HG02870 (cell line): ENCODE measurements at regions not wholly inside any gene's neighbourhood (a gene's known extent, or its start where the extent isn't known, plus 50 kb on each side); places are given as distances from the start of the nearest gene placed in this dataset.

ENCODE experiments used
- ATAC-seq: cut with Tn5 transposase; IDR thresholded peaks from one replicate; pipeline ENCODE4 v1.9.1; 2021; ENCODE audit warnings: mild to moderate bottlenecking, moderate library complexity; ENCODE audit not compliant: unreplicated experiment

- ATAC-seq, result no peak
These were observed 214.9 kb upstream of the RPS6KA3 start for GRCh38 chrX:20481632-20482031.

GRCh38 chrX:20479896-20480295 lies 213.2 kb upstream of the RPS6KA3 start:
- ATAC-seq, result no peak

- ATAC-seq, result no peak
These were observed 212.3 kb upstream of the RPS6KA3 start for GRCh38 chrX:20479048-20479447.

- no peak for ATAC-seq
These were observed 211.3 kb upstream of the RPS6KA3 start for GRCh38 chrX:20477836-20478524.

- ATAC-seq, result no peak
These were observed 210.5 kb upstream of the RPS6KA3 start for GRCh38 chrX:20477219-20477618.

GRCh38 chrX:20472620-20473258 lies 206.0 kb upstream of the RPS6KA3 start:
- no peak for ATAC-seq

- ATAC-seq, result no peak
These were observed 205.4 kb upstream of the RPS6KA3 start for GRCh38 chrX:20472148-20472547.

GRCh38 chrX:20471483-20471882 lies 204.8 kb upstream of the RPS6KA3 start:
- no peak for ATAC-seq

- ATAC-seq, result no peak
These were observed 196.8 kb upstream of the RPS6KA3 start for GRCh38 chrX:20463296-20464075.

GRCh38 chrX:20461576-20461975 lies 194.9 kb upstream of the RPS6KA3 start:
- ATAC-seq, result no peak

GRCh38 chrX:20461002-20461401 lies 194.3 kb upstream of the RPS6KA3 start:
- no peak for ATAC-seq

- ATAC-seq, result no peak
These were observed 193.0 kb upstream of the RPS6KA3 start for GRCh38 chrX:20459410-20460350.

- no peak for ATAC-seq
These were observed 190.3 kb upstream of the RPS6KA3 start for GRCh38 chrX:20456971-20457370.

GRCh38 chrX:20455001-20455400 lies 188.3 kb upstream of the RPS6KA3 start:
- ATAC-seq, result no peak

- no peak for ATAC-seq
These were observed 187.4 kb upstream of the RPS6KA3 start for GRCh38 chrX:20454117-20454516.

- peak; percentile 73 for ATAC-seq
These were observed 185.8 kb upstream of the RPS6KA3 start for GRCh38 chrX:20452487-20452886.

- ATAC-seq, result no peak
These were observed 185.2 kb upstream of the RPS6KA3 start for GRCh38 chrX:20451929-20452328.

GRCh38 chrX:20445109-20445508 lies 178.4 kb upstream of the RPS6KA3 start:
- ATAC-seq, result peak; percentile 43

GRCh38 chrX:20442597-20442996 lies 175.9 kb upstream of the RPS6KA3 start:
- peak; percentile 71 for ATAC-seq

- no peak for ATAC-seq
These were observed 174.4 kb upstream of the RPS6KA3 start for GRCh38 chrX:20441123-20441522.
